IMR-90 (cell line): ENCODE measurements at regions not wholly inside any gene's neighbourhood (a gene's known extent, or its start where the extent isn't known, plus 50 kb on each side); places are given as distances from the start of the nearest gene placed in this dataset.
A peak's percentile ranks its signal among the peaks of the same experiment; 100 is the strongest.

ENCODE experiments used
- ATAC-seq: fragments of 200-7000 bp; cut with Tn5 transposase; 2 replicates; pipeline ENCODE4 v1.9.1; 2020; ENCODE audit warnings: low read depth, mild to moderate bottlenecking, moderate library complexity
- BruUV-seq: library from RNA; stranded (reverse); fragments of 400-500 nt; replicated peaks from 2 replicates; lab custom pipeline; 2021; lab: Mats Ljungman, UMichigan
- CTCF ChIA-PET: fragments of 300-600 bp; formaldehyde crosslinking; extraction: SDS; loops from one replicate; lab custom pipeline; 2021; ENCODE audit warnings: antibody characterized with exemption; lab: Yijun Ruan, JAX
- POLR2A ChIA-PET: fragments of 300-600 bp; sonication (Branson Sonifier 250); formaldehyde crosslinking; loops from one replicate; lab custom pipeline; 2022; ENCODE audit warnings: antibody characterized with exemption; ENCODE audit not compliant: unreplicated experiment; lab: Charles Lee
- DNase-seq: peaks from one replicate; pipeline ENCODE4 v3.0.0; 2013
- H2AFZ ChIP-seq: replicated peaks from 2 replicates; pipeline ENCODE3; 2013; ENCODE audit warnings: low read length, mild to moderate bottlenecking; ENCODE audit not compliant: poor library complexity
- H2AK5ac ChIP-seq: 2 replicates; pipeline ENCODE4 v1.6.1; 2013; ENCODE audit warnings: low read depth, low read length, inconsistent platforms
- H2AK9ac ChIP-seq: replicated peaks from 2 replicates; pipeline ENCODE3; 2013; ENCODE audit warnings: mild to moderate bottlenecking, low read depth, low read length, moderate library complexity; ENCODE audit not compliant: poor library complexity
- H2BK120ac ChIP-seq: 2 replicates; pipeline ENCODE4 v1.6.1; 2013; ENCODE audit warnings: low read depth, low read length, inconsistent platforms
- H2BK15ac ChIP-seq: 3 replicates; pipeline ENCODE4 v1.6.1; 2013; ENCODE audit warnings: low read depth, low read length, inconsistent platforms
- H2BK20ac ChIP-seq: 2 replicates; pipeline ENCODE4 v1.6.1; 2013; ENCODE audit warnings: low read depth, mild to moderate bottlenecking, inconsistent platforms, low read length, moderate library complexity
- H2BK5ac ChIP-seq: 2 replicates; pipeline ENCODE4 v1.6.1; 2013; ENCODE audit warnings: mild to moderate bottlenecking, low read depth, low read length, inconsistent platforms; ENCODE audit not compliant: poor library complexity, severe bottlenecking
- H3K14ac ChIP-seq: replicated peaks from 2 replicates; pipeline ENCODE4 v1.6.1; 2013; ENCODE audit warnings: low read depth, low read length, inconsistent platforms
- H3K18ac ChIP-seq: 2 replicates; pipeline ENCODE4 v1.6.1; 2013; ENCODE audit warnings: low read depth, low read length, control low read depth
- H3K23ac ChIP-seq: 2 replicates; pipeline ENCODE4 v1.6.1; 2013; ENCODE audit warnings: low read depth, low read length, inconsistent platforms
- H3K27ac ChIP-seq: 2 replicates; pipeline ENCODE4 v1.5.1; 2013; ENCODE audit warnings: mild to moderate bottlenecking, control low read depth, low read length; ENCODE audit not compliant: insufficient read depth
- H3K27me3 ChIP-seq: 2 replicates; pipeline ENCODE4 v1.6.1; 2013; ENCODE audit warnings: low read length; ENCODE audit not compliant: control insufficient read depth, insufficient read depth
- H3K36me3 ChIP-seq: 2 replicates; pipeline ENCODE4 v1.6.1; 2013; ENCODE audit warnings: low read length, mixed read lengths; ENCODE audit not compliant: control insufficient read depth, insufficient read depth
- H3K4ac ChIP-seq: 2 replicates; pipeline ENCODE4 v1.6.1; 2013; ENCODE audit warnings: low read depth, low read length, inconsistent platforms
- H3K4me1 ChIP-seq: 2 replicates; pipeline ENCODE4 v1.6.1; 2013; ENCODE audit warnings: low read length, mixed read lengths; ENCODE audit not compliant: control insufficient read depth, insufficient read depth
- H3K4me2 ChIP-seq: 2 replicates; pipeline ENCODE4 v1.6.1; 2013; ENCODE audit warnings: low read depth, mild to moderate bottlenecking, control low read depth, low read length, moderate library complexity
- H3K4me3 ChIP-seq: 2 replicates; pipeline ENCODE4 v1.5.1; 2013; ENCODE audit warnings: low read depth, mild to moderate bottlenecking, control low read depth, low read length, moderate library complexity; ENCODE audit not compliant: insufficient read depth
- H3K56ac ChIP-seq: 2 replicates; pipeline ENCODE4 v1.6.1; 2013; ENCODE audit warnings: low read length, inconsistent platforms; ENCODE audit not compliant: insufficient read depth; ENCODE audit errors: extremely low read depth
- H3K79me1 ChIP-seq, 2 experiments: 2 replicates each; pipeline ENCODE4 v1.6.1; 2013; ENCODE audit warnings: low read length in 2 of 2, inconsistent platforms in 1 of 2, low read depth in 1 of 2
- H3K9ac ChIP-seq: 2 replicates; pipeline ENCODE4 v1.6.1; 2013; ENCODE audit warnings: low read depth, low read length, control low read depth
- H3K9me1 ChIP-seq: 2 replicates; pipeline ENCODE4 v1.6.1; 2013; ENCODE audit warnings: low read length, inconsistent platforms; ENCODE audit not compliant: insufficient read depth
- H3K9me3 ChIP-seq: 2 replicates; pipeline ENCODE4 v1.6.1; 2013; ENCODE audit warnings: low read length; ENCODE audit not compliant: control insufficient read depth, insufficient read depth
- H4K20me1 ChIP-seq: 2 replicates; pipeline ENCODE4 v1.6.1; 2013; ENCODE audit warnings: low read length, inconsistent platforms; ENCODE audit not compliant: insufficient read depth
- H4K5ac ChIP-seq: 2 replicates; pipeline ENCODE4 v1.6.1; 2013; ENCODE audit warnings: mild to moderate bottlenecking, low read depth, low read length, control low read depth
- H4K8ac ChIP-seq, 2 experiments: 2 replicates each; pipeline ENCODE4 v1.6.1; 2013; ENCODE audit warnings: low read depth in 2 of 2, low read length in 2 of 2, control low read depth in 1 of 2, inconsistent platforms in 1 of 2
- H4K91ac ChIP-seq: 2 replicates; pipeline ENCODE4 v1.6.1; 2013; ENCODE audit warnings: low read depth, low read length, inconsistent platforms; ENCODE audit not compliant: insufficient read depth
- MAZ ChIP-seq: IDR thresholded peaks from 2 replicates; pipeline ENCODE4 v1.6.1; 2012; ENCODE audit warnings: low read depth, mild to moderate bottlenecking, low read length, improper control_type of control experiment, moderate library complexity, borderline replicate concordance
- MXI1 ChIP-seq: IDR thresholded peaks from 2 replicates; pipeline ENCODE4 v1.6.1; 2012; ENCODE audit warnings: low read depth, mild to moderate bottlenecking, low read length, moderate library complexity, borderline replicate concordance
- RAD21 ChIP-seq: IDR thresholded peaks from 2 replicates; pipeline ENCODE4 v1.6.1; 2012; ENCODE audit warnings: low read length, improper control_type of control experiment
- WGBS, 2 experiments: methylation state at CpG; one replicate each; pipeline versions ENCODE4 v1.1.5 to v1.1.7; 2013; ENCODE audit warnings: missing lambda C conversion rate in 2 of 2; ENCODE audit not compliant: insufficient read length in 1 of 2; ENCODE audit errors: extremely low coverage in 2 of 2; 5-methylcytosine and 5-hydroxymethylcytosine counted together
- dilution Hi-C: fragments of 300-500 bp; cut with HindIII; formaldehyde crosslinking; loops from one replicate; pipeline ENCODE4 v1.14.3; 2018; ENCODE audit warnings: low sequenced_read_pairs; ENCODE audit not compliant: unreplicated experiment
- in situ Hi-C: fragments of 300-500 bp; cut with MboI; formaldehyde crosslinking; loops from 3 replicates; pipeline ENCODE4 v1.14.3; 2019; ENCODE audit warnings: low sequenced_read_pairs, inconsistent platforms, mixed read lengths
- intact Hi-C: fragments of 100-400 bp; cut with micrococcal nuclease; formaldehyde crosslinking; loops from 2 replicates; pipeline ENCODE4 v1.10.0; 2022

- no peak for TF ChIP-seq RAD21
These were observed 250.9 kb upstream of the RREB1 start (continued) for GRCh38 chr6:6856538-6857523.

GRCh38 chr6:6857528-6857927 lies 250.2 kb upstream of the RREB1 start:
- Histone ChIP-seq H3K4me3 (no peak overlapping the region), H3K14ac (no peak overlapping the region), H2AK5ac (no peak overlapping the region), H3K9me3 (no peaks in the 10 kb centered on the region), H3K79me1 (no peaks in the 10 kb centered on the region), H4K20me1 (no peaks in the 10 kb centered on the region), H3K36me3 (no peaks in the 10 kb centered on the region), H3K9me1 (no peaks in the 10 kb centered on the region), H3K4ac (no peak overlapping the region), H3K23ac (no peak overlapping the region), H4K5ac (no peak overlapping the region), H4K91ac (no peak overlapping the region), H3K56ac (no peak overlapping the region), H2AFZ (peak overlapping the region; percentile 3), H2BK20ac (no peak overlapping the region), H3K9ac (no peak overlapping the region), H4K8ac (no peak overlapping the region), H3K27ac (no peak overlapping the region), H2BK15ac (no peak overlapping the region), H3K18ac (no peak overlapping the region), H3K27me3 (no peaks in the 10 kb centered on the region), H2BK5ac (no peak overlapping the region), H3K4me2 (no peak overlapping the region), H2BK120ac (no peak overlapping the region), H3K4me1 (peaks cover 9% of the 10 kb centered on the region), H2AK9ac (peak overlapping the region; percentile 56)
- in situ Hi-C loops (no loop called here), dilution Hi-C loops (no loop called here), intact Hi-C loops (loop anchor here (10.0 kb wide), 1 partner anchor 247 kb away; the partner anchor contains the start of gene RREB1)
- POLR2A ChIA-PET, result no interaction called here
- DNase-seq (no peak), ATAC-seq (no peak)
- TF ChIP-seq MAZ (no peak), MXI1 (no peak), RAD21 (no peak)
- CTCF ChIA-PET, result no interaction called here
- no CpG with 5 or more reads among the region's 5 CpGs for WGBS, 2 experiments
- no TSS peak for BruUV-seq
